ENCODE measurements at regions not wholly inside any gene's neighbourhood (a gene's known extent, or its start where the extent isn't known, plus 50 kb on each side); places are given as distances from the start of the nearest gene placed in this dataset.
"Not testable (repeated sequence)": the region's sequence is repeated elsewhere in the genome, so short reads cannot be mapped to it uniquely, and the experiment has no call there.

GRCh38 chr1:102659876-102660483 lies 448.3 kb downstream of the COL11A1 start:
- DNase-seq, result not testable (repeated sequence)

DNA sequence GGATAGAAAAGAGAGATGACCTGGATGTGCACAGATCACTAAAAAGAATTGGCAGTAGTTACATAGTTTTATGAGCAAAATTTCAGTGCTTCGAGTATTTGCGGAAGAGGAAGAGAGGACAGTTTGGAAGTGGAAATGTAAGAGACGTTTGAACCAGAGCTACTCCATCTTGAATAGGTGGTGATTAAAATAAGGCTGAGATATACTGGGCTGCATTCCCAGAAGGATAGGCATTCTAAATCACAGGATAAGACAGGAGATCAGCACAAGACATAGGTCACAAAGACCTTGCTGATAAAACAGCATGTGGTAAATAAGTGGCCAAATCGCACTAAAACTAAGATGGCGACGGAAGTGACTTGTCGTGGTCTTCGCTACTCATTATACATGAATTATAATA lies 453.3 kb downstream of the COL11A1 start:
- no peak for DNase-seq

- no peak for DNase-seq
These were observed 467.4 kb downstream of the COL11A1 start for GRCh38 chr1:102640872-102641271.

GRCh38 chr1:102640312-102640711 lies 468.0 kb downstream of the COL11A1 start:
- DNase-seq, result no peak

DNA sequence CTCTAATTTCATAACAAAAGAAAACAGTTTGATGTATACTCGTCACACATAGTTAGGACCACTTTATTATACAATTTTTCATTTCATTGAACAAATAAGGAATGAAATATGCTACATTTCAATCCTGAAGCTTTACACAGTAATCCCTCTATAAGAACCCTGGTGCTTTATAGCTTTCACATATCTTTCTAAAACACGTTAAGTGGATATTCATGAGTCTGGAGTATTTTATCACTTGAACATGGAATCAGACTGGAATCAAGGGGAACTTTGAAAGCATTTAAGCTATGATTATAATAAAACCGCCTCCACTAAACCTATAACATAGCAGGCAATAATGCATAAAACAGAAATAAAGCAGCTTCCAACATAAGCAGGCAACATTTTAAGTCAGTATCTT lies 476.6 kb downstream of the COL11A1 start:
- no peak for DNase-seq

GRCh38 chr1:102630041-102630440 lies 478.3 kb downstream of the COL11A1 start:
- DNase-seq, result no peak

- no peak for DNase-seq
These were observed 480.2 kb downstream of the COL11A1 start for GRCh38 chr1:102628109-102628613.

GRCh38 chr1:102627145-102627544 lies 481.2 kb downstream of the COL11A1 start:
- DNase-seq, result no peak

DNA sequence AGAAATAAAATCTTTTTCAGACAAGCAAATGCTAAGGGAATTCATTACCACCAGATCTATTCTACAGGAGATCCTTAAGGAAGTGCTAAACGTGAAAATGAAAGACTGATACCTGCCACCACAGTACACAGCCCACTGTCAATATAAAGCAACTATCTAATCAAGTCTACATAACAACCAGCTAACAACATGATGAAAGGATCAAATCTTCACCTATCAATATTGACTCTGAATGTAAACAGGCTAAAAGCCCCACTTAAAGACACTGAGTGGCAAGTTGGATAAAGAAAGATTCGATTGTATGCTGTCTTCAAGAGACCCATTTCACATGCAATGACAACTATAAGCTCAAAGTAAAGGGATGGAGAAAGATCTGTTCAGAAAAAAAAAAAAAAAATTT lies 492.4 kb downstream of the COL11A1 start:
- DNase-seq, result no peak

DNA sequence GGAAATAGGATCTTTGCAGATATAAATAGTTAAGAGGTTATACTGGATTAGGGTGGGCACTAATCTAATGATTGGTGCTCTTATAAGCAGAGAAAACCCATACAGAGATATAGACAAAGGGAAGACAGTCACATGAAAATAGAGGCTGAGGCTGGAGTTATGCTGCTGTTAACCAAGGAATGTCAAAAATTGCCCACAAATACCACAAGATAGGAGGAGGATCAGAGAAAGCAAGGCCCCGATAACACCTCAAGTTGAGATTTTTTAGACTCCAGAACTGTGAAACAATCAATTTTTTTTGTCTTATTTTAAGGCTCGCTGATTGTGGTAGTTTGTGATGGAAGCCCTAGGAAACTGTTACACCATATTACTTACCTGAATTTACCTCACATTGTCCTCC lies 513.2 kb downstream of the COL11A1 start:
- DNase-seq, result no peak

DNA sequence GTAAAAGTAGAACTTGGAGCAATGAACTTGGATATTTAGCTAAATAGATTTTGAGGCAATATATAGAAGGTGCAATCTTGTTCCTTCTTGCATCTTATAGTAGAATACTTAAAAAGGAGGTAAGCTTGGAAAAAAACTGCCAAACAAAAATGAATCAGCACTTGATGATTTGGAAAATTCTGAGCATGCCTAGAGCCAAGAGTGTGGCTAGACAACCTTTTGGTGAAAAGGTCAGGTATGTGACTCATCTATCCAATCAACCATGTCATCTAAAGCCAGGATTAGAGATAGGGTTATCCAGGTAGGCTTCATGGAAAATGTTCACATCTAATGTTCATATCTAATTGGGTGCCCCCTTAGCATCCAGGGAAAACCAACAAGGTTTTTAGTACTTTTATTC lies 515.0 kb downstream of the COL11A1 start:
- DNase-seq, result no peak

GRCh38 chr1:102588536-102588935 lies 519.8 kb downstream of the COL11A1 start:
- no peak for DNase-seq

- DNase-seq, result no peak
These were observed 522.3 kb downstream of the COL11A1 start for GRCh38 chr1:102586022-102586421.

DNA sequence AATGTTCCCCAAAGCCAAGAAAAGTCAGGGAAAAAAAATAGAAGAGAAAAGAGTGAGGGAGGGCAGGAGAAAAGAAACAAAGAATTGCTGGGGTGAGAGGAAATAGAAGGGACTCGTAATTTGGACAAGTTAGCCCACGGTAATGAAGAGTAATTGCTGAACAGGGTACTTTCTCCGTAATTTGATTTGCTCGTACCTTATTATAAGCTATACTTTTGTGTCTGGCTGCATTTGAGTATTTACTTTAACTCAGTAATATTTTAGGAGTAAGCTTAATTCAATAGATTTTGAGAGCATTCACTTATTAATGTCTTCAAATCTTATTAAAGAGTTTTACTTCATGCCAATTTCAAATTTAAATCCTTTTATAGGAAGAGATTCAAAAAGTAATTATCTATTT lies 527.5 kb downstream of the COL11A1 start:
- DNase-seq, result no peak

GRCh38 chr1:102578804-102579203 lies 529.5 kb downstream of the COL11A1 start:
- no peak for DNase-seq

DNA sequence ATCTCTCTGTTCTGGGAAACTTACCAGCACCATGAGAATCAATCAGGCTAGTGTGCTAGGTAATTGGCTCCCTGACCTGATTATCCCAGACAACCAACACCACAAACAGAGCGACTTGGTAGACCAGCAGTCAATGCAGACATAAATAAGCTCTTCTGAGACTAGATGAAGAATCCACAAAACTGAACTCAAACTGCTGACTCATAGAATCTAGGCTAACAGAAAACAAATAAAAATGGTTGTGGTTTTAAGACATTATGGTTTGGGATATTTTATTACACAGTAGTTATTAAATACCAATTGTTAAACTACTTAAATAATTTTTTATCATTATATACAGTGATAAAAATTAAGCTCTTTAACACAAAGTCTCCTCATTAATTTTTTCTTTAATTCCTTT lies 535.7 kb downstream of the COL11A1 start:
- no peak for DNase-seq

DNA sequence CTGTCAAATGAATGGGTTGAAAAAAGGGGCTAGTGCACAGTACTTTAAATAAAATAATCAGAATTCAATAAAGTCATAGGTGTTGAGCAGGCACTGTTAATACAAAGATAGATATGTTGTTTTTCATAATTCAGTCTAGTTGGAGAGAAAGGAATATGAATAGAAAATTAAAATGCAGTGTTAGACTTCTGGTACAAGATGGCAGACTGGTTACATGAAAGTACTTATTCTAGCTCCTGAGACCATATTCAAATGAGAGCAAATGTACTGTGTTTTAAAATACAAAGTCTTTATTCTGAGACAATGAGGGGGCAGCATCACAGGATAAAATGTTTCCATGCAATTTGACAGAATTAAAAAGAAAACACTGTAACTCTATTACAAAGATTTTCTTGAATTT lies 542.1 kb downstream of the COL11A1 start:
- DNase-seq, result no peak

- DNase-seq, result no peak
These were observed 545.9 kb downstream of the COL11A1 start for GRCh38 chr1:102562380-102562779.

- peak; percentile 23 for DNase-seq
These were observed 554.1 kb upstream of the OLFM3 start for GRCh38 chr1:102550729-102551384.

DNA sequence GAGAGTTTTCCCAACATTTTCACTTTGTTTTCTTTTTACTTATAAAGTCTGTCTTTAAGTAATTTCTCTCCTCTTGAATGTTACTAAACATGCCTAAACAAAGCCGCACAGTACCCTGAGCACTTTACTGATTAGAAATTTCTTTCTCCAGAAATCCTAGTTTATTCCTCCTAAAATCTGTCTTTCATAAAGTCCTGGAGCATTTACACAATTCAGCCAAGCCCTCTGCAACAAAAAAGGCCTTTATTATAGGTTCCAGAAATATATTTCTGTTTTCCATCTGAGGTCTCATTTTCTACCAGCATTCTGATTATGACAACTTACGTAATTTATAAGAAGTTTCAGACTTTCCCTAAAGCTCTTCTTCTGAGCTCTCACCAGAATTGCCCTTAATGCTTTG lies 549.5 kb upstream of the OLFM3 start:
- no peak for DNase-seq

DNA sequence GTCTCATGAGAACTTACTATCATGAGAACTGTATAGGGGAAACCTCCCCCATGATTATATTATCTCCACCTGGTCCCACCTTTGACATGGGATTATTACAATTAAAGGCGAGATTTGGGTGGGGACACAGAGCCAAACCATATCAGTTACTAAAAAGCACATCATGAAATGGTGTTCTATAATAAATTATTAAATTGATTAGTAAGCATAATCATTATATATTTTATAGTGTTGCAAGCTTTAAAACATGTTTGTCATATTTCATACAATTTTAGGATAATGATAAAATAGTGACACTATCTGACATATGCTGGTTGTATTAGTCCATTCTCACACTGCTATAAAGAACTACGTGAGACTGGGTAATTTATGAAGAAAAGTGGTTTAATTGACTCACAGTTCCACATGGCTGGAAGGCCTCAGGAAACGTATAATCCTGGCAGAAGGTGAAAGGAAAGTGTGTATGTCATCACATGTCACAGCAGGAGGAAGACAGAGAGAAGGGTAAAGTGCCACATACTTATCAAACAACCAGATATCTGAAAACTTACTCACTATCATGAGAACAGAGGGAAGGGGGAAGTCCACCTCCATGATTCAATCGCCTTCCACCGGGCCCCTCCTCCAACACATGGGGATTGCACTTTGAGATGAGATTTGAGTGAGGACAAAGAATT lies 539.2 kb upstream of the OLFM3 start:
- no peak for DNase-seq

GRCh38 chr1:102531036-102531435 lies 534.3 kb upstream of the OLFM3 start:
- DNase-seq, result no peak

DNA sequence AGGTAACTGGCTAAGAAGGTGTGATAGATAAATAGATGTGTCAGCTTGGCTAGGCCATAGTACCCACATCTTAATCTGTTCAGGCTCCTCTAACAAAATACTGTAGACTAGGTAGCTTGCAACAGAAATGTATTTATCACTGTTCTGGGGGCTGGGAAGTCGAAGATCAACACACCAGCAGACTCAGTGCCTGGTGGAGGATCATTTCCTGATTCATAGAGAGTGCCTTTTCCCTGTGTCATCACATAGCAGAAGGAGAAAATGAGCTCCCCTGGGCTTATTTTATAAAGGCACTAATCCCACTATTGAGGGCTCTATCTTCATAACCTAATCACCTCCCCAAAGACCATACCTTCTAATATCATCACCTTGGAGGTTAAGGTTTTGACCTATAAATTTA lies 532.7 kb upstream of the OLFM3 start:
- no peak for DNase-seq

DNA sequence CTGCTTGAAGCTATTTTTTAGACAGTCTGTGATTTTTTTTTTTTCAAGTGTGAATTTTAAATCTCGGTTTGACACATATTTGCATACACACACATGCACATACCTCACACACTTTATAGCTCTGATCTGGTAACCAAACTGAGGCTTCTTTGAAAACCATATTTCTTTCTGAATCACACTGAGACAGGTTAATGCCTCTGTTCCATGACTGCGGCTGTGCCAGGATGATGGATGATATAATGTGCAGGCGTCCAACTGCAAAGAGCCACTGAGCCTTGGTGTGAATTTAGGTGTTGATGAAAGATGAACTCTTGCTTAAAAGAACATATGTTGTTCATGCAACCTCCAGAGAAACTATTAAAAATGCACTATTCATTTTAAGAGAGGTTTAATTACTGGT lies 504.0 kb upstream of the OLFM3 start:
- DNase-seq, result no peak

All from stimulated activated CD8-positive, alpha-beta memory T cell treated with anti-CD3 and anti-CD28 coated beads, Interleukin-4, amount 100 ng/mL, for 48 hours (primary cell).